ENCODE measurements at regions not wholly inside any gene's neighbourhood (a gene's known extent, or its start where the extent isn't known, plus 50 kb on each side); places are given as distances from the start of the nearest gene placed in this dataset.
"Not testable (repeated sequence)": the region's sequence is repeated elsewhere in the genome, so short reads cannot be mapped to it uniquely, and the experiment has no call there.

- DNase-seq = no peak
These were observed 76.7 kb upstream of the DRD5 start for GRCh38 chr4:9704551-9705332.

GRCh38 chr4:9707281-9707680 lies 74.2 kb upstream of the DRD5 start:
- DNase-seq = not testable (repeated sequence)

- DNase-seq = not testable (repeated sequence)
These were observed 73.5 kb upstream of the DRD5 start for GRCh38 chr4:9707936-9708335.

- no peak for DNase-seq
These were observed 71.7 kb upstream of the DRD5 start for GRCh38 chr4:9709724-9710123.

- DNase-seq = not testable (repeated sequence)
These were observed 66.2 kb upstream of the DRD5 start for GRCh38 chr4:9715271-9715670.

- DNase-seq = no peak
These were observed 65.3 kb upstream of the DRD5 start for GRCh38 chr4:9716093-9716492.

- not testable (repeated sequence) for DNase-seq
These were observed 63.0 kb upstream of the DRD5 start for GRCh38 chr4:9718246-9718939.

GRCh38 chr4:9722131-9722530 lies 59.3 kb upstream of the DRD5 start:
- DNase-seq = not testable (repeated sequence)
